ENCODE measurements at regions not wholly inside any gene's neighbourhood (a gene's known extent, or its start where the extent isn't known, plus 50 kb on each side); places are given as distances from the start of the nearest gene placed in this dataset.

- no peak for FAIRE-seq
- no peaks in the 10 kb centered on the region for H3K27me3 ChIP-seq
- ATAC-seq: no peak
- H3K9me3 ChIP-seq: no peaks in the 10 kb centered on the region
- H3K36me3 ChIP-seq: no peaks in the 10 kb centered on the region
- no peaks in the 10 kb centered on the region for H3K4me1 ChIP-seq
- DNase-seq: no peak
- intact Hi-C loops (cut with DNase I): no loop called here
- TF ChIP-seq CTCF (IDR thresholded peaks at IDR 0.05): no peak
- H3K27ac ChIP-seq: no peak overlapping the region
- WGBS, 2 donors: 73 to 76% methylated on average over 2 of the region's 2 CpGs
- no peak overlapping the region for H3K4me3 ChIP-seq
Observed at GRCh38 chr14:65997347-65997746, 488.8 kb upstream of the CCDC196 start.

- no peak for FAIRE-seq
- intact Hi-C loops (cut with DNase I): no loop called here
- Histone ChIP-seq H3K4me1 (no peaks in the 10 kb centered on the region), H3K9me3 (no peaks in the 10 kb centered on the region), H3K27ac (no peak overlapping the region), H3K27me3 (no peaks in the 10 kb centered on the region), H3K36me3 (no peaks in the 10 kb centered on the region), H3K4me3 (no peak overlapping the region)
- WGBS, 2 donors: 69 to 81% methylated on average over 1 of the region's 1 CpG
- ATAC-seq: no peak
- no peak for TF ChIP-seq CTCF (IDR thresholded peaks at IDR 0.05)
- DNase-seq: no peak
Observed at GRCh38 chr14:65999865-66000264, 486.3 kb upstream of the CCDC196 start.

GRCh38 chr14:66000766-66001165 is 485.4 kb upstream of the CCDC196 start:
- no peak for FAIRE-seq
- Histone ChIP-seq H3K9me3 (no peaks in the 10 kb centered on the region), H3K27ac (no peak overlapping the region), H3K27me3 (no peaks in the 10 kb centered on the region), H3K4me1 (no peaks in the 10 kb centered on the region), H3K36me3 (no peaks in the 10 kb centered on the region), H3K4me3 (no peak overlapping the region)
- no peak for ATAC-seq
- WGBS, 2 donors: 52 to 55% methylated on average over 1 of the region's 1 CpG
- TF ChIP-seq CTCF (IDR thresholded peaks at IDR 0.05): no peak
- DNase-seq: no peak
- intact Hi-C loops (cut with DNase I): no loop called here

GRCh38 chr14:66001356-66001755 is 484.8 kb upstream of the CCDC196 start:
- no peak for DNase-seq
- no peaks in the 10 kb centered on the region for H3K36me3 ChIP-seq
- no peak overlapping the region for H3K27ac ChIP-seq
- H3K9me3 ChIP-seq: no peaks in the 10 kb centered on the region
- 53 to 61% methylated on average over 2 of the region's 2 CpGs for WGBS, 2 donors
- H3K27me3 ChIP-seq: no peaks in the 10 kb centered on the region
- intact Hi-C loops (cut with DNase I): no loop called here
- ATAC-seq: no peak
- no peak for FAIRE-seq
- H3K4me1 ChIP-seq: no peaks in the 10 kb centered on the region
- no peak for TF ChIP-seq CTCF (IDR thresholded peaks at IDR 0.05)
- H3K4me3 ChIP-seq: no peak overlapping the region

GRCh38 chr14:66003082-66003730 is 483.0 kb upstream of the CCDC196 start:
- Histone ChIP-seq H3K27ac (no peak overlapping the region), H3K9me3 (no peaks in the 10 kb centered on the region), H3K4me1 (no peaks in the 10 kb centered on the region), H3K4me3 (no peak overlapping the region), H3K27me3 (no peaks in the 10 kb centered on the region), H3K36me3 (no peaks in the 10 kb centered on the region)
- FAIRE-seq: no peak
- no peak for ATAC-seq
- TF ChIP-seq CTCF (IDR thresholded peaks at IDR 0.05): no peak
- DNase-seq: no peak
- 62 to 65% methylated on average over 10 of the region's 10 CpGs for WGBS, 2 donors
- intact Hi-C loops (cut with DNase I): no loop called here

Data from pancreas (tissue), 10 donors.